Keratinocyte (primary cell): ENCODE measurements at regions not wholly inside any gene's neighbourhood (a gene's known extent, or its start where the extent isn't known, plus 50 kb on each side); places are given as distances from the start of the nearest gene placed in this dataset.

Source experiments
- DNase-seq: peaks from one replicate; pipeline ENCODE4 v3.0.0-alpha.2; 2011; ENCODE audit warnings: low read depth, missing footprints, low spot score
- FAIRE-seq: peaks from 2 replicates; lab custom pipeline; 2011; peaks lifted over from hg19 to GRCh38; lab: Jason Lieb, UNC
- H2AFZ ChIP-seq: 2 replicates; pipeline ENCODE4 v1.6.0; 2012; ENCODE audit warnings: low read length, control low read depth, inconsistent platforms; ENCODE audit not compliant: control insufficient read depth
- H3K27ac ChIP-seq: 2 replicates; pipeline ENCODE4 v1.5.1; 2011; ENCODE audit warnings: low read length; ENCODE audit not compliant: control insufficient read depth, insufficient read depth
- H3K27me3 ChIP-seq: 3 replicates; pipeline ENCODE4 v1.6.0; 2011; ENCODE audit warnings: low read length; ENCODE audit not compliant: control insufficient read depth, insufficient read depth; ENCODE audit errors: extremely low read depth
- H3K36me3 ChIP-seq, 2 experiments: 2 replicates in 1 of 2; 3 replicates in 1 of 2; pipeline ENCODE4 v1.5.1; 2011; ENCODE audit warnings: low read length in 2 of 2, mild to moderate bottlenecking in 1 of 2; ENCODE audit not compliant: control insufficient read depth in 2 of 2, insufficient read depth in 2 of 2; ENCODE audit errors: extremely low read depth in 1 of 2
- H3K4me1 ChIP-seq: 3 replicates; pipeline ENCODE4 v1.5.1; 2011; ENCODE audit warnings: low read length; ENCODE audit not compliant: control insufficient read depth, insufficient read depth; ENCODE audit errors: extremely low read depth
- H3K4me2 ChIP-seq: 3 replicates; pipeline ENCODE4 v1.6.0; 2011; ENCODE audit warnings: low read depth, low read length; ENCODE audit not compliant: control insufficient read depth, insufficient read depth; ENCODE audit errors: extremely low read depth
- H3K4me3 ChIP-seq, 3 experiments: fragments of 200-600 bp in 1 of 3; sonication (generic) in 1 of 3; 2 replicates in 2 of 3; 3 replicates in 1 of 3; pipeline ENCODE4 v1.5.1; 2011 to 2016; ENCODE audit warnings: low read length in 3 of 3, mild to moderate bottlenecking in 3 of 3, control low read depth in 2 of 3, inconsistent platforms in 1 of 3, low read depth in 1 of 3, mixed read lengths in 1 of 3, mixed run types in 1 of 3, moderate library complexity in 1 of 3; ENCODE audit not compliant: control insufficient read depth in 2 of 3, insufficient read depth in 2 of 3; ENCODE audit errors: extremely low read depth in 1 of 3
- H3K79me2 ChIP-seq: 2 replicates; pipeline ENCODE4 v1.6.0; 2012; ENCODE audit warnings: low read length; ENCODE audit not compliant: control insufficient read depth, insufficient read depth
- H3K9ac ChIP-seq: 3 replicates; pipeline ENCODE4 v1.6.0; 2011; ENCODE audit warnings: low read length; ENCODE audit not compliant: control insufficient read depth, insufficient read depth; ENCODE audit errors: extremely low read depth
- H3K9me1 ChIP-seq: 3 replicates; pipeline ENCODE4 v1.6.0; 2011; ENCODE audit warnings: low read length; ENCODE audit not compliant: control insufficient read depth, insufficient read depth; ENCODE audit errors: extremely low read depth
- H3K9me3 ChIP-seq: 2 replicates; pipeline ENCODE4 v1.5.1; 2012; ENCODE audit warnings: low read depth, low read length; ENCODE audit not compliant: control insufficient read depth
- H4K20me1 ChIP-seq: 3 replicates; pipeline ENCODE4 v1.6.0; 2011; ENCODE audit warnings: low read length; ENCODE audit not compliant: control insufficient read depth, insufficient read depth; ENCODE audit errors: extremely low read depth
- EZH2 ChIP-seq: IDR thresholded peaks from one replicate; pipeline ENCODE4 v1.6.1; 2012; ENCODE audit warnings: inconsistent platforms, mild to moderate bottlenecking, low read length, moderate library complexity
- dilution Hi-C: fragments of 300-500 bp; cut with MboI; formaldehyde crosslinking; loops from one replicate; pipeline ENCODE4 v1.7.0; 2020; ENCODE audit warnings: low sequenced_read_pairs; ENCODE audit not compliant: extremely low pct_ligation_motif_present
- TF ChIP-seq, protein P1 (sequence below), 3 experiments: IDR thresholded peaks in 1 of 3; conservative IDR thresholded peaks in 1 of 3; optimal IDR thresholded peaks in 1 of 3; 2 replicates in 2 of 3; 3 replicates in 1 of 3; pipeline versions ENCODE3 to v1.5.1; 2011; ENCODE audit warnings: low read length in 3 of 3, mild to moderate bottlenecking in 3 of 3, moderate library complexity in 2 of 3, control low read depth in 1 of 3, inconsistent platforms in 1 of 3; ENCODE audit not compliant: insufficient read depth in 2 of 3; ENCODE audit errors: extremely low read depth in 1 of 3

DNA sequence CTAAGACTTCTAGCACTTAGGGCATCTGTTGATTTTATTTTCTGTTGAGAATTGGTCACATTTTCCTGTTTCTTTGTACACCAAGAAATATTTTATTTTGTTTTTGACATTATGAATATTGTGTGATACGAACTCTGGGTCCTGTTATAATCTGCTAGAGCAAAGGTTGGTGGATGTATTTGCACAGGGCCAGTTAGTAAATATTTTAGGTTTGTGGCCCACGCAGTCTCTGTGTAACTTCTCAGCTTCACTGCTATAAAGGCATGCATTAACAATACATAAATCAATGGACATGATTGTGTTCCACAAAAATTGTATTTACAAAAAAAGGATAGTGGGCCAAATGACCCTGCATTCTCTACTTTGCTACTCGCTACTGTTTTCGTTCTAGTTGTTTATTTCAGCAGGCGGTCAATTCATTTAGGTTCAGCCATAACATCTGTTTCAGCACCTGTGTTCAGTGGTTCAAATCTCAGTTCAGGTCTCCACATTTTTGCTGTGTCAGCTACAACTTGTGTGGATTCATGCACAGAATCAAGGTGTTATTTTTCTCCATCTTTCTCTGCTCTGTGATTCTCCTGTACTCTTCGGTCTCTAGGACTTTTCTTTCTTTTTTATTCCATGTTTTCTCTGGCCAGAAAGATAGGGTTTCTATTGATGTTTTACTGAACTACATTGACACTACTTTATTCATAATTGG lies 786.2 kb downstream of the ETS1 start:
- no peaks in the 10 kb centered on the region for H3K4me1 ChIP-seq
- H2AFZ ChIP-seq: no peak overlapping the region
- dilution Hi-C loops: no loop called here
- no peak for FAIRE-seq
- no peak overlapping the region for H3K27ac ChIP-seq
- no peak overlapping the region for H3K4me3 ChIP-seq
- H3K27me3 ChIP-seq: no peaks in the 10 kb centered on the region
- H3K79me2 ChIP-seq: no peaks in the 10 kb centered on the region
- H3K9me3 ChIP-seq: no peaks in the 10 kb centered on the region
- no peaks in the 10 kb centered on the region for H4K20me1 ChIP-seq
- no peak for DNase-seq
- H3K4me2 ChIP-seq: no peak overlapping the region
- no peaks in the 10 kb centered on the region for H3K36me3 ChIP-seq
- no peaks in the 10 kb centered on the region for H3K9me1 ChIP-seq
- H3K9ac ChIP-seq: no peak overlapping the region
- TF ChIP-seq EZH2: no peak
- TF ChIP-seq, protein P1, sequence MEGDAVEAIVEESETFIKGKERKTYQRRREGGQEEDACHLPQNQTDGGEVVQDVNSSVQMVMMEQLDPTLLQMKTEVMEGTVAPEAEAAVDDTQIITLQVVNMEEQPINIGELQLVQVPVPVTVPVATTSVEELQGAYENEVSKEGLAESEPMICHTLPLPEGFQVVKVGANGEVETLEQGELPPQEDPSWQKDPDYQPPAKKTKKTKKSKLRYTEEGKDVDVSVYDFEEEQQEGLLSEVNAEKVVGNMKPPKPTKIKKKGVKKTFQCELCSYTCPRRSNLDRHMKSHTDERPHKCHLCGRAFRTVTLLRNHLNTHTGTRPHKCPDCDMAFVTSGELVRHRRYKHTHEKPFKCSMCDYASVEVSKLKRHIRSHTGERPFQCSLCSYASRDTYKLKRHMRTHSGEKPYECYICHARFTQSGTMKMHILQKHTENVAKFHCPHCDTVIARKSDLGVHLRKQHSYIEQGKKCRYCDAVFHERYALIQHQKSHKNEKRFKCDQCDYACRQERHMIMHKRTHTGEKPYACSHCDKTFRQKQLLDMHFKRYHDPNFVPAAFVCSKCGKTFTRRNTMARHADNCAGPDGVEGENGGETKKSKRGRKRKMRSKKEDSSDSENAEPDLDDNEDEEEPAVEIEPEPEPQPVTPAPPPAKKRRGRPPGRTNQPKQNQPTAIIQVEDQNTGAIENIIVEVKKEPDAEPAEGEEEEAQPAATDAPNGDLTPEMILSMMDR (optimal IDR thresholded peaks at IDR 0.05 in 1 of 3, IDR thresholded peaks at IDR 0.05 in 1 of 3, conservative IDR thresholded peaks at IDR 0.05 in 1 of 3; ENCODE audit: extremely low read depth in 1 of 3, insufficient read depth in 2 of 3, low read length in 3 of 3): no peak

DNA sequence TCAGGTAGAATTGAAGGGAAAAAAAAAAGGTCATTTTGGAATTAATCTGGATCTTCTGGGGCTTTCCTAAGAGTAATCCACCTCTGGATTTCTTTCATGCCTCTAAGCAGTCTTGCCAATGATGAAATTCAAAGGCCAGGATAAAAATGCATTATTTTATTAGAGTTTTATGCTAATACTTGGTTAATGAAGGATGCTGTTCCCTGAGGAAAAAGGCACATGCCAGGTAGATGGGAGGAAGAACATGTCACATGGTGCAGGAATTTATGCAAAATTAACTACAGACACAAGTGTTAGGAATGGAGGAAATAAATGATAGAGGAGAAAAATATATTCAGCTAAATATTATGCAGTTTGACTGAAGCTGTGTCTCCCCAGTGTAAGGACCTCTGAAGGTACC lies 792.0 kb downstream of the ETS1 start:
- no peaks in the 10 kb centered on the region for H3K4me1 ChIP-seq
- DNase-seq: no peak
- no peak for FAIRE-seq
- no peak overlapping the region for H3K4me2 ChIP-seq
- no peaks in the 10 kb centered on the region for H3K36me3 ChIP-seq
- H3K4me3 ChIP-seq: no peak overlapping the region
- H3K79me2 ChIP-seq: no peaks in the 10 kb centered on the region
- dilution Hi-C loops: no loop called here
- no peak overlapping the region for H3K9ac ChIP-seq
- H3K9me1 ChIP-seq: no peaks in the 10 kb centered on the region
- no peaks in the 10 kb centered on the region for H4K20me1 ChIP-seq
- TF ChIP-seq, protein P1 (optimal IDR thresholded peaks at IDR 0.05 in 1 of 3, IDR thresholded peaks at IDR 0.05 in 1 of 3, conservative IDR thresholded peaks at IDR 0.05 in 1 of 3; ENCODE audit: extremely low read depth in 1 of 3, insufficient read depth in 2 of 3, low read length in 3 of 3): no peak
- no peak for TF ChIP-seq EZH2
- no peaks in the 10 kb centered on the region for H3K27me3 ChIP-seq
- no peak overlapping the region for H3K27ac ChIP-seq
- no peaks in the 10 kb centered on the region for H3K9me3 ChIP-seq
- no peak overlapping the region for H2AFZ ChIP-seq
